GM18517 (cell line): ENCODE measurements at regions not wholly inside any gene's neighbourhood (a gene's known extent, or its start where the extent isn't known, plus 50 kb on each side); places are given as distances from the start of the nearest gene placed in this dataset.
A peak's percentile ranks its signal among the peaks of the same experiment; 100 is the strongest.
"Not testable (repeated sequence)": the region's sequence is repeated elsewhere in the genome, so short reads cannot be mapped to it uniquely, and the experiment has no call there.

Experiments used
- ATAC-seq: cut with Tn5 transposase; IDR thresholded peaks from one replicate; pipeline ENCODE4 v1.9.1; 2021; ENCODE audit warnings: mild to moderate bottlenecking, moderate library complexity; ENCODE audit not compliant: unreplicated experiment

GRCh38 chr3:36656873-36657272 is 107.5 kb downstream of the DCLK3 start:
- ATAC-seq = no peak

- no peak for ATAC-seq
These were observed 111.3 kb downstream of the DCLK3 start for GRCh38 chr3:36653095-36653494.

- no peak for ATAC-seq
These were observed 112.2 kb downstream of the DCLK3 start for GRCh38 chr3:36652104-36652503.

- no peak for ATAC-seq
These were observed 114.1 kb downstream of the DCLK3 start for GRCh38 chr3:36650271-36650671.

GRCh38 chr3:36649125-36649524 is 115.2 kb downstream of the DCLK3 start:
- no peak for ATAC-seq

GRCh38 chr3:36648241-36649034 is 115.9 kb downstream of the DCLK3 start:
- ATAC-seq = peak; percentile 83

- no peak for ATAC-seq
These were observed 116.9 kb downstream of the DCLK3 start for GRCh38 chr3:36647423-36647853.

GRCh38 chr3:36643192-36643591 is 121.2 kb downstream of the DCLK3 start:
- ATAC-seq = no peak

GRCh38 chr3:36635731-36636130 is 128.6 kb downstream of the DCLK3 start:
- no peak for ATAC-seq

- not testable (repeated sequence) for ATAC-seq
These were observed 130.5 kb downstream of the DCLK3 start for GRCh38 chr3:36633897-36634296.

- ATAC-seq = no peak
These were observed 131.3 kb downstream of the DCLK3 start for GRCh38 chr3:36633060-36633459.

GRCh38 chr3:36631549-36631948 is 132.8 kb downstream of the DCLK3 start:
- no peak for ATAC-seq

- ATAC-seq = no peak
These were observed 148.5 kb downstream of the DCLK3 start for GRCh38 chr3:36615861-36616260.

GRCh38 chr3:36606871-36607765 is 157.2 kb downstream of the DCLK3 start:
- ATAC-seq = no peak

GRCh38 chr3:36603423-36603822 is 160.9 kb downstream of the DCLK3 start:
- no peak for ATAC-seq

GRCh38 chr3:36600404-36600803 is 163.9 kb downstream of the DCLK3 start:
- no peak for ATAC-seq
